ENCODE measurements at regions not wholly inside any gene's neighbourhood (a gene's known extent, or its start where the extent isn't known, plus 50 kb on each side); places are given as distances from the start of the nearest gene placed in this dataset.

GRCh38 chr2:121860758-121861227 is 105.3 kb downstream of the TSN start:
- H3K4me3 ChIP-seq = no peak overlapping the region
- H3K4me1 ChIP-seq (ENCODE audit: insufficient read depth) = no peaks in the 10 kb centered on the region
- H3K27ac ChIP-seq = no peak overlapping the region
- no peak for DNase-seq
- H3K27me3 ChIP-seq = no peaks in the 10 kb centered on the region
- intact Hi-C loops (cut with DNase I) = no loop called here
- H3K36me3 ChIP-seq = no peaks in the 10 kb centered on the region
- 60 to 70% (median 62%) methylated on average over 3 of the region's 3 CpGs for WGBS, 3 donors
- no peak for TF ChIP-seq CTCF (IDR thresholded peaks at IDR 0.05)
- TF ChIP-seq EP300 (IDR thresholded peaks at IDR 0.05) = no peak
- TF ChIP-seq POLR2A (IDR thresholded peaks at IDR 0.05) = no peak
- H3K9me3 ChIP-seq = no peaks in the 10 kb centered on the region

GRCh38 chr2:121862286-121862685 is 106.8 kb downstream of the TSN start:
- no peak overlapping the region for H3K27ac ChIP-seq
- TF ChIP-seq POLR2A (IDR thresholded peaks at IDR 0.05) (no peak), CTCF (IDR thresholded peaks at IDR 0.05) (no peak), EP300 (IDR thresholded peaks at IDR 0.05) (no peak)
- DNase-seq = no peak
- H3K4me3 ChIP-seq = no peak overlapping the region
- no peaks in the 10 kb centered on the region for H3K27me3 ChIP-seq
- H3K36me3 ChIP-seq = no peaks in the 10 kb centered on the region
- no peaks in the 10 kb centered on the region for H3K9me3 ChIP-seq
- intact Hi-C loops (cut with DNase I) = no loop called here
- H3K4me1 ChIP-seq (ENCODE audit: insufficient read depth) = no peaks in the 10 kb centered on the region
- whole genome bisulfite sequencing, 3 donors = 85 to 94% (median 91%) methylated on average over 4 of the region's 4 CpGs

- intact Hi-C loops (cut with DNase I) = no loop called here
- DNase-seq = no peak
- H3K4me1 ChIP-seq (ENCODE audit: insufficient read depth) = no peaks in the 10 kb centered on the region
- no peaks in the 10 kb centered on the region for H3K9me3 ChIP-seq
- no peak overlapping the region for H3K4me3 ChIP-seq
- H3K27me3 ChIP-seq = no peaks in the 10 kb centered on the region
- H3K27ac ChIP-seq = no peak overlapping the region
- TF ChIP-seq CTCF (IDR thresholded peaks at IDR 0.05) (no peak), POLR2A (IDR thresholded peaks at IDR 0.05) (no peak), EP300 (IDR thresholded peaks at IDR 0.05) (no peak)
- WGBS, 3 donors = 64 to 80% (median 73%) methylated on average over 1 to 2 of the region's 2 CpGs
- no peaks in the 10 kb centered on the region for H3K36me3 ChIP-seq
Observed at GRCh38 chr2:121865914-121866313, 110.5 kb downstream of the TSN start.

- TF ChIP-seq CTCF (IDR thresholded peaks at IDR 0.05) (no peak), POLR2A (IDR thresholded peaks at IDR 0.05) (no peak), EP300 (IDR thresholded peaks at IDR 0.05) (no peak)
- Histone ChIP-seq H3K9me3 (no peaks in the 10 kb centered on the region), H3K4me3 (no peak overlapping the region), H3K27me3 (no peaks in the 10 kb centered on the region), H3K27ac (no peak overlapping the region), H3K4me1 (ENCODE audit: insufficient read depth) (no peaks in the 10 kb centered on the region), H3K36me3 (no peaks in the 10 kb centered on the region)
- DNase-seq = no peak
- intact Hi-C loops (cut with DNase I) = no loop called here
- 84 to 85% (median 85%) methylated on average over 6 of the region's 6 CpGs for WGBS, 3 donors
Observed at GRCh38 chr2:121866789-121867188, 111.3 kb downstream of the TSN start.

Measured in ovary (tissue), 7 donors.